Upper lobe of left lung (tissue), 6 donors: ENCODE measurements at regions not wholly inside any gene's neighbourhood (a gene's known extent, or its start where the extent isn't known, plus 50 kb on each side); places are given as distances from the start of the nearest gene placed in this dataset.

Experiments used
- ATAC-seq, 2 donors: fragments of 200-7000 bp; cut with Tn5 transposase; one replicate each; pipeline ENCODE4 v1.9.1; 2022; ENCODE audit warnings: mild to moderate bottlenecking in 2 of 2, moderate library complexity in 2 of 2; ENCODE audit not compliant: low FRiP score in 2 of 2
- DNase-seq, 2 donors: peaks; one replicate each; pipeline ENCODE4 v3.0.0-alpha.2; 2019 to 2020
- H3K27ac ChIP-seq, 4 donors: fragments of 200-600 bp; sonication (generic); one replicate each; pipeline ENCODE4 v1.5.1; 2016 to 2019
- H3K27me3 ChIP-seq, 4 donors: fragments of 200-600 bp; sonication (generic); one replicate each; pipeline ENCODE4 v1.5.1; 2017 to 2019
- H3K36me3 ChIP-seq, 4 donors: fragments of 200-600 bp; sonication (generic); one replicate each; pipeline ENCODE4 v1.5.1; 2016 to 2019
- H3K4me1 ChIP-seq, 4 donors: fragments of 200-600 bp; sonication (generic); one replicate each; pipeline ENCODE4 v1.5.1; 2018 to 2019
- H3K4me3 ChIP-seq, 4 donors: fragments of 200-600 bp; sonication (generic); one replicate each; pipeline ENCODE4 v1.5.1; 2017 to 2019; ENCODE audit warnings: mild to moderate bottlenecking in 2 of 4, moderate library complexity in 1 of 4
- H3K9me3 ChIP-seq, 4 donors: fragments of 200-600 bp; sonication (generic); one replicate each; pipeline ENCODE4 v1.5.1; 2018 to 2019
- CTCF ChIP-seq, 6 experiments: fragments of 450-650 bp in 4 of 6; fragments of 200-600 bp in 2 of 6; sonication (generic) in 2 of 6; IDR thresholded peaks; one replicate each; pipeline ENCODE4 v1.5.1; 2016 to 2019; ENCODE audit warnings: antibody characterized with exemption in 6 of 6
- EP300 ChIP-seq, 4 donors: sonication (generic); formaldehyde crosslinking; IDR thresholded peaks; one replicate each; pipeline ENCODE4 v1.5.1; 2017; ENCODE audit warnings: antibody characterized with exemption in 4 of 4, control low read depth in 2 of 4
- POLR2A ChIP-seq, 4 donors: fragments of 450-650 bp; IDR thresholded peaks; one replicate each; pipeline ENCODE4 v1.5.1; 2016 to 2017; ENCODE audit warnings: antibody characterized with exemption in 4 of 4, mild to moderate bottlenecking in 2 of 4
- POLR2AphosphoS5 ChIP-seq, 2 donors: sonication (generic); formaldehyde crosslinking; IDR thresholded peaks; one replicate each; pipeline ENCODE4 v1.5.1; 2017; ENCODE audit warnings: antibody characterized with exemption in 2 of 2
- WGBS, 2 donors: methylation state at CpG; one replicate each; pipeline ENCODE4 v1.1.5; 2017 to 2018; 5-methylcytosine and 5-hydroxymethylcytosine counted together
- donor health status: DM: no; HTN: no; CAD: no; lungs with moderate emphysema.
- donor health status: DM: no; HTN: yes; CAD: no; lungs with severe emphysema.

- DNase-seq: no peak
- no peak for ATAC-seq
- TF ChIP-seq POLR2A (IDR thresholded peaks at IDR 0.05): no peak
- no peak for TF ChIP-seq POLR2AphosphoS5 (IDR thresholded peaks at IDR 0.05)
- TF ChIP-seq CTCF (IDR thresholded peaks at IDR 0.05): no peak
- no peak for TF ChIP-seq EP300 (IDR thresholded peaks at IDR 0.05)
Observed at GRCh38 chr18:51852681-51853080, 487.3 kb upstream of the DCC start.

GRCh38 chr18:51857989-51858388 lies 482.0 kb upstream of the DCC start:
- 47 to 50% methylated on average over 5 of the region's 5 CpGs for WGBS, 2 donors
- H3K4me1 ChIP-seq: no peaks in the 10 kb centered on the region
- H3K27me3 ChIP-seq: no peaks in the 10 kb centered on the region
- no peak for ATAC-seq
- H3K27ac ChIP-seq: no peak overlapping the region
- H3K36me3 ChIP-seq: no peaks in the 10 kb centered on the region
- DNase-seq: no peak
- H3K9me3 ChIP-seq: no peaks in the 10 kb centered on the region
- no peak for TF ChIP-seq CTCF (IDR thresholded peaks at IDR 0.05)
- TF ChIP-seq EP300 (IDR thresholded peaks at IDR 0.05): no peak
- no peak for TF ChIP-seq POLR2A (IDR thresholded peaks at IDR 0.05)
- TF ChIP-seq POLR2AphosphoS5 (IDR thresholded peaks at IDR 0.05): no peak
- H3K4me3 ChIP-seq: no peak overlapping the region

More at GRCh38 chr18:51852681-51853080, 487.3 kb upstream of the DCC start:
- H3K9me3 ChIP-seq: no peaks in the 10 kb centered on the region
- H3K4me1 ChIP-seq: no peaks in the 10 kb centered on the region
- no peak overlapping the region for H3K27ac ChIP-seq
- no peak overlapping the region for H3K4me3 ChIP-seq
- no peaks in the 10 kb centered on the region for H3K36me3 ChIP-seq
- no peaks in the 10 kb centered on the region for H3K27me3 ChIP-seq

GRCh38 chr18:51861046-51861445 lies 479.0 kb upstream of the DCC start:
- TF ChIP-seq CTCF (IDR thresholded peaks at IDR 0.05): no peak
- no peak for TF ChIP-seq EP300 (IDR thresholded peaks at IDR 0.05)
- no peak for TF ChIP-seq POLR2AphosphoS5 (IDR thresholded peaks at IDR 0.05)
- no peak for TF ChIP-seq POLR2A (IDR thresholded peaks at IDR 0.05)
- H3K4me1 ChIP-seq: no peaks in the 10 kb centered on the region
- H3K27me3 ChIP-seq: no peaks in the 10 kb centered on the region
- H3K4me3 ChIP-seq: no peak overlapping the region
- WGBS, 2 donors: 62 to 83% methylated on average over 2 of the region's 2 CpGs
- H3K9me3 ChIP-seq: peaks cover 0 to 8% (median 0%) of the 10 kb centered on the region in 4 donors
- H3K36me3 ChIP-seq: no peaks in the 10 kb centered on the region
- ATAC-seq: no peak
- H3K27ac ChIP-seq: no peak overlapping the region
- no peak for DNase-seq

GRCh38 chr18:51862051-51862715 lies 477.8 kb upstream of the DCC start:
- TF ChIP-seq EP300 (IDR thresholded peaks at IDR 0.05) (no peak), POLR2AphosphoS5 (IDR thresholded peaks at IDR 0.05) (no peak), CTCF (IDR thresholded peaks at IDR 0.05) (no peak), POLR2A (IDR thresholded peaks at IDR 0.05) (no peak)

More at GRCh38 chr18:51862051-51862715, 477.8 kb upstream of the DCC start:
- no peak overlapping the region for H3K27ac ChIP-seq
- DNase-seq (no peak), ATAC-seq (no peak)
- no peaks in the 10 kb centered on the region for H3K27me3 ChIP-seq
- no peaks in the 10 kb centered on the region for H3K4me1 ChIP-seq
- H3K4me3 ChIP-seq: no peak overlapping the region
- H3K36me3 ChIP-seq: no peaks in the 10 kb centered on the region
- peaks cover 0 to 8% (median 0%) of the 10 kb centered on the region in 4 donors for H3K9me3 ChIP-seq
- WGBS, 2 donors: 81 to 84% methylated on average over 4 of the region's 4 CpGs
